ENCODE measurements at regions not wholly inside any gene's neighbourhood (a gene's known extent, or its start where the extent isn't known, plus 50 kb on each side); places are given as distances from the start of the nearest gene placed in this dataset.

GRCh38 chr4:30817447-30817846 is 97.3 kb downstream of the PCDH7 start:
- TF ChIP-seq, protein P1, sequence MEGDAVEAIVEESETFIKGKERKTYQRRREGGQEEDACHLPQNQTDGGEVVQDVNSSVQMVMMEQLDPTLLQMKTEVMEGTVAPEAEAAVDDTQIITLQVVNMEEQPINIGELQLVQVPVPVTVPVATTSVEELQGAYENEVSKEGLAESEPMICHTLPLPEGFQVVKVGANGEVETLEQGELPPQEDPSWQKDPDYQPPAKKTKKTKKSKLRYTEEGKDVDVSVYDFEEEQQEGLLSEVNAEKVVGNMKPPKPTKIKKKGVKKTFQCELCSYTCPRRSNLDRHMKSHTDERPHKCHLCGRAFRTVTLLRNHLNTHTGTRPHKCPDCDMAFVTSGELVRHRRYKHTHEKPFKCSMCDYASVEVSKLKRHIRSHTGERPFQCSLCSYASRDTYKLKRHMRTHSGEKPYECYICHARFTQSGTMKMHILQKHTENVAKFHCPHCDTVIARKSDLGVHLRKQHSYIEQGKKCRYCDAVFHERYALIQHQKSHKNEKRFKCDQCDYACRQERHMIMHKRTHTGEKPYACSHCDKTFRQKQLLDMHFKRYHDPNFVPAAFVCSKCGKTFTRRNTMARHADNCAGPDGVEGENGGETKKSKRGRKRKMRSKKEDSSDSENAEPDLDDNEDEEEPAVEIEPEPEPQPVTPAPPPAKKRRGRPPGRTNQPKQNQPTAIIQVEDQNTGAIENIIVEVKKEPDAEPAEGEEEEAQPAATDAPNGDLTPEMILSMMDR (IDR thresholded peaks at IDR 0.05) = no peak
- TF ChIP-seq POLR2AphosphoS5 (IDR thresholded peaks at IDR 0.05; ENCODE audit: low read depth, low read length) = no peak
- TF ChIP-seq, protein P2, sequence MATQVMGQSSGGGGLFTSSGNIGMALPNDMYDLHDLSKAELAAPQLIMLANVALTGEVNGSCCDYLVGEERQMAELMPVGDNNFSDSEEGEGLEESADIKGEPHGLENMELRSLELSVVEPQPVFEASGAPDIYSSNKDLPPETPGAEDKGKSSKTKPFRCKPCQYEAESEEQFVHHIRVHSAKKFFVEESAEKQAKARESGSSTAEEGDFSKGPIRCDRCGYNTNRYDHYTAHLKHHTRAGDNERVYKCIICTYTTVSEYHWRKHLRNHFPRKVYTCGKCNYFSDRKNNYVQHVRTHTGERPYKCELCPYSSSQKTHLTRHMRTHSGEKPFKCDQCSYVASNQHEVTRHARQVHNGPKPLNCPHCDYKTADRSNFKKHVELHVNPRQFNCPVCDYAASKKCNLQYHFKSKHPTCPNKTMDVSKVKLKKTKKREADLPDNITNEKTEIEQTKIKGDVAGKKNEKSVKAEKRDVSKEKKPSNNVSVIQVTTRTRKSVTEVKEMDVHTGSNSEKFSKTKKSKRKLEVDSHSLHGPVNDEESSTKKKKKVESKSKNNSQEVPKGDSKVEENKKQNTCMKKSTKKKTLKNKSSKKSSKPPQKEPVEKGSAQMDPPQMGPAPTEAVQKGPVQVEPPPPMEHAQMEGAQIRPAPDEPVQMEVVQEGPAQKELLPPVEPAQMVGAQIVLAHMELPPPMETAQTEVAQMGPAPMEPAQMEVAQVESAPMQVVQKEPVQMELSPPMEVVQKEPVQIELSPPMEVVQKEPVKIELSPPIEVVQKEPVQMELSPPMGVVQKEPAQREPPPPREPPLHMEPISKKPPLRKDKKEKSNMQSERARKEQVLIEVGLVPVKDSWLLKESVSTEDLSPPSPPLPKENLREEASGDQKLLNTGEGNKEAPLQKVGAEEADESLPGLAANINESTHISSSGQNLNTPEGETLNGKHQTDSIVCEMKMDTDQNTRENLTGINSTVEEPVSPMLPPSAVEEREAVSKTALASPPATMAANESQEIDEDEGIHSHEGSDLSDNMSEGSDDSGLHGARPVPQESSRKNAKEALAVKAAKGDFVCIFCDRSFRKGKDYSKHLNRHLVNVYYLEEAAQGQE (IDR thresholded peaks at IDR 0.05; ENCODE audit: insufficient read depth in 1 of 2, low read depth in 2 of 2, low read length in 1 of 2) = no peak
- no peak for TF ChIP-seq SIN3A (IDR thresholded peaks at IDR 0.05; ENCODE audit: borderline replicate concordance, insufficient read depth, low read depth, low read length)

All from Panc1 (cell line).